ENCODE measurements at regions not wholly inside any gene's neighbourhood (a gene's known extent, or its start where the extent isn't known, plus 50 kb on each side); places are given as distances from the start of the nearest gene placed in this dataset.

DNA sequence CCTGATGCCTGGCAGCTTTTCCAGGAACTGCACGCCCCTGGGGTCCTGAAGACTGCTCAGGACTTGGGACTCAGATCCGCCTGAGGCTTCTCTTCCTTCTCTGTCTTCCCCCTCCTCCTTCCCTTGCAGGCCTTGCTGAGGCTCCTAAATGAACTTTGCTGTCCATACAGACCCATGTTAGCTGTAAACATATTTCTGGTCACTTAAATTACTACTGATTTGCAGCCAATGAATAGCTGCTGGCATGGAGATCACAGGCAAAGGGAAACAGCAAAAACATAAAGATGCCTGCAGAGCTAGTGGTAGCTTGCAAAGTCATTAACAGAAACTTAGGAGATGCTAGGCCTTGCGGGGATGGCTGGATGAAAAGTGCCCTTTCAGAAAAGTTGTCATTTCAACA lies 261.9 kb downstream of the GADD45G start:
- H3K27ac Mint-ChIP-seq (ENCODE audit: unreplicated experiment), result no peak overlapping the region
- no peak overlapping the region for H3K4me3 Mint-ChIP-seq (ENCODE audit: unreplicated experiment)
- H3K27me3 Mint-ChIP-seq (ENCODE audit: unreplicated experiment), result peaks cover 3% of the 10 kb centered on the region
- TF ChIP-seq CTCF (IDR thresholded peaks at IDR 0.05; ENCODE audit: partially characterized antibody, unreplicated experiment), result no peak
- peaks cover 3% of the 10 kb centered on the region for H3K4me1 Mint-ChIP-seq (ENCODE audit: low read depth, unreplicated experiment)
- H3K9me3 Mint-ChIP-seq (ENCODE audit: unreplicated experiment), result peaks cover 2% of the 10 kb centered on the region
- peak; percentile 7 for DNase-seq
- no peaks in the 10 kb centered on the region for H3K36me3 Mint-ChIP-seq (ENCODE audit: unreplicated experiment)

DNA sequence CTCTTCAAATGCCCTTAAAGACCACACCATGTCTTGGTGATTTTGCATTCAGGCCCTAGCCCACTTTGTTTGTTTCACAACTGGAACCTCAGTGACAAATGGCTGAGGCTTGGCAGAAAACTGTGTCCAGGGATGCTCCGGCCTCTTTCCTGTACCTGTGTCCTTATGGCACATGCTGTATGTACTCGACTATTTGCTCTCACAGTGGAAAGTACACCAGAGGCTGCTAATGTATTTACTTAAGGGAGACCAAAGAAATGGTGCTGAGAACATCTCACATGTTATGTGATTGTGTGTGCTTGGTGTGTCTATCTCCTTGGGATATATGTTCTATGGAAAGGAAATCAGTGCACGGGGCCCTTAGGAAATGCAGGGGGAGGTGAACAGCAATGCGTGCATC lies 263.3 kb downstream of the GADD45G start:
- peaks cover 2% of the 10 kb centered on the region for H3K9me3 Mint-ChIP-seq (ENCODE audit: unreplicated experiment)
- TF ChIP-seq CTCF (IDR thresholded peaks at IDR 0.05; ENCODE audit: partially characterized antibody, unreplicated experiment), result no peak
- DNase-seq, result peak; percentile 2
- H3K4me1 Mint-ChIP-seq (ENCODE audit: low read depth, unreplicated experiment), result peaks cover 3% of the 10 kb centered on the region
- no peak overlapping the region for H3K4me3 Mint-ChIP-seq (ENCODE audit: unreplicated experiment)
- H3K27me3 Mint-ChIP-seq (ENCODE audit: unreplicated experiment), result peaks cover 3% of the 10 kb centered on the region
- no peak overlapping the region for H3K27ac Mint-ChIP-seq (ENCODE audit: unreplicated experiment)
- no peaks in the 10 kb centered on the region for H3K36me3 Mint-ChIP-seq (ENCODE audit: unreplicated experiment)

- peaks cover 3% of the 10 kb centered on the region for H3K27me3 Mint-ChIP-seq (ENCODE audit: unreplicated experiment)
- peaks cover 3% of the 10 kb centered on the region for H3K4me1 Mint-ChIP-seq (ENCODE audit: low read depth, unreplicated experiment)
- no peak for TF ChIP-seq CTCF (IDR thresholded peaks at IDR 0.05; ENCODE audit: partially characterized antibody, unreplicated experiment)
- H3K27ac Mint-ChIP-seq (ENCODE audit: unreplicated experiment), result no peak overlapping the region
- DNase-seq, result peak; percentile 13
- no peak overlapping the region for H3K4me3 Mint-ChIP-seq (ENCODE audit: unreplicated experiment)
- H3K36me3 Mint-ChIP-seq (ENCODE audit: unreplicated experiment), result no peaks in the 10 kb centered on the region
- peaks cover 2% of the 10 kb centered on the region for H3K9me3 Mint-ChIP-seq (ENCODE audit: unreplicated experiment)
Observed at GRCh38 chr9:89869793-89870580, 265.2 kb downstream of the GADD45G start.

GRCh38 chr9:89871871-89872331 lies 267.1 kb downstream of the GADD45G start:
- Mint-ChIP-seq H3K27me3 (ENCODE audit: unreplicated experiment) (no peaks in the 10 kb centered on the region), H3K9me3 (ENCODE audit: unreplicated experiment) (peaks cover 4% of the 10 kb centered on the region), H3K4me1 (ENCODE audit: low read depth, unreplicated experiment) (peaks cover 10% of the 10 kb centered on the region), H3K36me3 (ENCODE audit: unreplicated experiment) (no peaks in the 10 kb centered on the region), H3K4me3 (ENCODE audit: unreplicated experiment) (no peak overlapping the region), H3K27ac (ENCODE audit: unreplicated experiment) (no peak overlapping the region)
- TF ChIP-seq CTCF (IDR thresholded peaks at IDR 0.05; ENCODE audit: partially characterized antibody, unreplicated experiment), result no peak
- DNase-seq, result peak; percentile 5

GRCh38 chr9:89872426-89872912 lies 267.7 kb downstream of the GADD45G start:
- Mint-ChIP-seq H3K36me3 (ENCODE audit: unreplicated experiment) (no peaks in the 10 kb centered on the region), H3K4me3 (ENCODE audit: unreplicated experiment) (no peak overlapping the region), H3K27ac (ENCODE audit: unreplicated experiment) (no peak overlapping the region), H3K9me3 (ENCODE audit: unreplicated experiment) (peaks cover 6% of the 10 kb centered on the region), H3K27me3 (ENCODE audit: unreplicated experiment) (no peaks in the 10 kb centered on the region), H3K4me1 (ENCODE audit: low read depth, unreplicated experiment) (peaks cover 14% of the 10 kb centered on the region)
- DNase-seq, result peak; percentile 8
- TF ChIP-seq CTCF (IDR thresholded peaks at IDR 0.05; ENCODE audit: partially characterized antibody, unreplicated experiment), result no peak

Data from glutamatergic neuron (in vitro differentiated cells).